GM18498 (cell line): ENCODE measurements at regions not wholly inside any gene's neighbourhood (a gene's known extent, or its start where the extent isn't known, plus 50 kb on each side); places are given as distances from the start of the nearest gene placed in this dataset.
"Not testable (repeated sequence)": the region's sequence is repeated elsewhere in the genome, so short reads cannot be mapped to it uniquely, and the experiment has no call there.

Experiments used
- ATAC-seq: cut with Tn5 transposase; IDR thresholded peaks from one replicate; pipeline ENCODE4 v1.9.1; 2021; ENCODE audit warnings: mild to moderate bottlenecking, moderate library complexity; ENCODE audit not compliant: unreplicated experiment

DNA sequence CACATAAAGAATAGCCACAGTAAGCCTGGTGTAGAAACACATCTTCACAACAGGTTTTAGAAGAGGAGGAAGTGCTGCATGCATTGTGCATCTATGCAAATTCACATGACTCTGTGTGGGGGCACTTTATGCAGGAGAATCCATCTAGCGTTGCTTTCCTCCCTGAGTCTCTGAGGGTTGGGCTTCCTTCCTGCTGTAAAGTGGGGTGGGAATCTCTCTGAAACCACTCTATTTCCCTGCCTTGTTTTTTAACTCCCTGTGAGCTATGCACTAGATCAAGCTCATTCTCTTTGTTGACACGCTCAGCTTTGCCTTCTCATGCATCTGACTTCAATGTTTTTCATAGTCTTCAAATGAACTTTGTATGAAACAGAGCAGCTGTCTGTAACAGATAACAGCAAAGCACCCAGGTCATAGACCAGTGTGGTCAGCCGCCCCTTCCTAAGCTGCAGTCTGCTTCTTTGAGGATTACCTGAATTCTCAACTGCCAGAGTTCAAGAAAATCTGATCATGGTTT lies 102.7 kb upstream of the DPH5 start:
- ATAC-seq, result peak; percentile 97

DNA sequence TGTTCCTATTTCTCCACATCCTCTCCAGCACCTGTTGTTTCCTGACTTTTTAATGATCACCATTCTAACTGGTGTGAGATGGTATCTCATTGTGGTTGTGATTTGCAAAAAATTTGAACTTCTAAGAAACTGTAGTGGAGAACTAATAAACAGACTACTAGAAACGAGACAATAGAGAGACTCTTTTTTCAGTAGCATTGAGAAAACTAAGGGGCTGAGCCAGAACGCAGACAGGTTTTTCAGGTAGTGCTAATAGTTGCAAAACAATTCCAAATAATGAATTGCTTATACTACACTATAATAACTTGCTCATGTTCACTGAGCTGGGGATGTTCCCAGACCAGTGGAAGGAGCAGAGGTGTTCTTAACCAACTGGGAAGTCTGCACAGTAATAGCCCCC lies 98.8 kb upstream of the DPH5 start:
- ATAC-seq, result no peak

DNA sequence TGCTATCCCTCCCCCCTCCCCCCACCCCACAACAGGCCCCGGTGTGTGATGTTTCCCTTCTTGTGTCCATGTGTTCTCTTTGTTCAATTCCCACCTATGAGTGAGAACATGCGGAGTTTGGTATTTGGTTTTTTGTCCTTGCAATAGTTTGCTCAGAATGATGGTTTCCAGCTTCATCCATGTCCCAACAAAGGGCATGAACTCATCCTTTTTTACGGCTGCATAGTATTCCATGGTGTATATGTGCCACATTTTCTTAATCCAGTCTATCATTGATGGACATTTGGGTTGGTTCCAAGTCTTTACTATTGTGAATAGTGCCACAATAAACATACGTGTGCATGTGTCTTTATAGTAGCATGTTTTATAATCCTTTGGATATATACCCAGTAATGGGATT lies 98.3 kb upstream of the DPH5 start:
- not testable (repeated sequence) for ATAC-seq

DNA sequence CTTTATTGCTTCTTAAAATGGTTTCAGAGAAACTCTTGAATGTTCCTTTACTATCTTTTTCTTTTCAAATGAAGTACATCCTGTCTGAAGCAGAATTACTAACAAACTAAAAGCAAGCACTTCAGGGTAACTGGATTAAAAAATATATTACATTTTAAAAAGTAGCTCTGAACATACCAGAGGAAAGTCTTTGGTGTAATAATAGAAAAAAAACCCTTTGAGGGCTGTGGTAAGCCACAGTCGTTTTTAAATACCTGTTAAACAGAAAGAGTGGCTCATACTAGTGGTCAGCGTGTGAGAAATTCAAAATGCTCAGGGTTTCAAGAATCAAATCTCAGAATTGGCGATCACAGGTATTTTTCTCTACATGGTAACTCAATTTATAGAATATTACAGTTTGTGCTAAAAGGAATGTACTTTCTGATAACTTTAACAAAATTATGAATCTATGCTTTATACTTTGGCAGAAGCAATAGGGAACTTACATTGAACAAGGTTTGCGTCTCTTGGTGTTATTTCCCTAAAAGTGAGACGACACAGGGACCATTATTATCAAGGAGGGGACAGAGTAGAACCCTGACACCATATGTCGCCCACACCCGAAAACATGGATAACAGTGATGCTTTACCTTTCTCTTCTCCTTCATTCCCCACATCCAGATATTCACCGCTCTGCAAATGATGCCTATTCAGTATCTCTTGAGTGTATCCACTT lies 97.0 kb upstream of the DPH5 start:
- ATAC-seq, result peak; percentile 96

DNA sequence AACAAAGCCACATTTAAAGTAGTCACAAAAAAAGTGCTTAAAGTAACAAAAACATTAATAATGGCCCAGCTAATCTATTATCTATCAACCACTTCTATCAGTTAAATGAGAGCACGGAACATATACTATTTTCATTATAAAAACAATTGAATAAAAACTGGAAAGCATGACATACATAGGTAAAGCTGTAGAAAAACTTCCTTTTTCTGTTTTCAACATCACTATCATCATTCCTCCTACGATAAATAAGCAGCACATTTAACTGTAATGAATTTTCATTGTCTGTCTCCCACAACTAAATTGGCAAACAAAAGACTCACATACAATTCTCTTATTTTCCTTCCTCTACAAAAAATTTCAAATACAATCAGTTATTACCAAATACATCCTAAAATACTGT lies 96.4 kb upstream of the DPH5 start:
- no peak for ATAC-seq

DNA sequence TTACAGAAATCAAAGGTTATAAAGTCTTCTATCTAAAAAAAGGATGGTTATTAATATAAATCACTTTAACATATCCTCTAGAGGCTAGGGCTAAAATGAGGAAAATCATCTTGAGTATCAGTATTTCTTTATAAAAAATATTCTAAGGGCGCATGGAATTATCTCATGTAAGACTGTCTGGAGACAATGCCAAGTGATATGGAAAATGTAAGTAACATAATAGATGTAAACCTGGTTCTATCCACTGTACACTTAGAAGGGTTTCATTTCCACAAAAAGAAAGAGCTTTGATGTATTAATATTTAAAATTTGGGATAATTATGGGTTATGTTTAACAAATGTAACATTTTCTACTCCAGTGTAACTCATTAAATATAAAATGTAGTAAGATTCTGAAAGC lies 95.9 kb upstream of the DPH5 start:
- no peak for ATAC-seq

DNA sequence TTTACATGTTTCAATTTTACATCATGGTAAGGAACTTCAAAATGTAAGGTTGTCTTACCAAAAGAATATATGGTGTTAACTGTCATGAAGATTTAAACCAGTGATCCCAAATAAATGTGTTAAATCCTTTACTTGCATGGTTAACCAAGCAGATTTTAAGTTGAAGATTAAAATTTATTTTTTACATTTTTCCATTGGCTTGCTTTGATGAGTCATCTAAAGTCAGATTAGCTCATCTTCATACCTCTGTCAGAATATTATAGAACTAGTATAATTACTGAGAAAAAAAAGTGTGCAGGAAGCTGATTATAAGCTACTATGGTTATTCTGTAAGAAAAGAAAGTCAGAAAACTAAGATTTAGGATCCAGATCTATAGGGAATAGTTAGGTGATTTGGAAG lies 95.3 kb upstream of the DPH5 start:
- ATAC-seq, result no peak

DNA sequence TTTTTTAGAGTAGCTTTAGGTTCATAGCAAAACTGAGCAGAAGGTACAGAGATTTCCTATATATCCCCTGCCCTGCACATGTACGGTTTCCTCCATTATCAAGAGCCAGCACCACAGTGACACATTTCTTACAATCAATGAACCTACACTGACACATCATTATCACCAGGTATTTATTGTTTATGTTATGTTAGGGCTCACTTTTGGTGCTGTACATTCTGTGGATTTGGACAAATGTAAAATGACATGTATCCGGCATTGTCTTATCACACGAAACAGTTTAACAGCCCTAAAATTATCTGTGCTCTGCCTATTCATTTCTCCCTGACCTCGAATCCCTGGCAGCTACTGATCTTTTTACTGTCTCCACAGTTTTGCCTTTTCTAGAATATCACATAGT lies 93.7 kb upstream of the DPH5 start:
- no peak for ATAC-seq

DNA sequence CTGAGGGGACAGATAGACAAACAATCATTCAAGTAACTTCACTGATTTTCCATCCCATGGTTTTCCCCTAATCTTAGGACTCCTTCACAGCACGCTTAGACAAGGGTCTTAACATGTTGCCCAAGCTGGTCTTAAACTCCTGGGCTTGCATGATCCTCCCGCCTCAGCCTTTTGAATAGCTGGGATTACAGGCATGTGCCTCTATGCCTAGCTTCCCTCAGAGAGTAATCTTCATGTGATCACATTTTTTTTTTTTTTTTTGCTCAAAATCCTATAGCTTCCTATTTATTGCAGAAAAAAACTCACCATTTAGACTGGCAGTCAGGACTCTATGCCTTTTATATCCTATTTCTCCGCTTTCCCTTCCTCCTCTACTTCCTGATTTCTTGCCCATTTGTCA lies 90.4 kb upstream of the DPH5 start:
- no peak for ATAC-seq

DNA sequence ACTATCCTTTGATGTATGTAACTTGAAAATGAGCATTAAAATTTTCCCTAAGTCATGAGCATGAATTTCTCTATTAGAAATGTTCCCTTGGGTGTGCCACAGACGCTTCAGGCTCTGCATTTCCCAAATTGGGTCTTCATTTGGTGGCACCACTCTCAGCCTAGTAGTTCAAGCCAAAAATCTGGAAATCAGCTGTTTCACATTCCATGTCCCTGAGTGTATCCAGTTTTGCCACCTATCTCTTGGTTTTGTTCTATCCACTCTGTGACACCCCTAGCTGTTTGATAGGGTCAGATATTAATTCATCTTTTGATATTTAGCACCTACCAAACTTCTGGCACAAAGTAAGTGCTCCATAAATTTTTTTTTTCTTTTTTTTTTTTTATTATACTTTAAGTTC lies 89.5 kb upstream of the DPH5 start:
- ATAC-seq, result no peak

DNA sequence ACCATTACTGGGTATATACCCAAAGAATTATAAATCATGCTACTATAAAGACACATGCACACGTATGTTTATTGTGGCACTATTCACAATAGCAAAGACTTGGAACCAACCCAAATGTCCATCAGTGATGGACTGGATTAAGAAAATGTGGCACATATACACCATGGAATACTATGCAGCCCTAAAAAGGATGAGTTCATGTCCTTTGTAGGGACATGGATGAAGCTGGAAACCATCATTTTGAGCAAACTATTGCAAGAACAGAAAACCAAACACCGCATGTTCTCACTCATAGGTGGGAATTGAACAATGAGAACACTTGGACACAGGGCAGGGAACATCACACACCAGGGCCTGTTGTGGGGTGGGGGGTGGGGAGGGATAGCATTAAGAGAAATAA lies 88.5 kb upstream of the DPH5 start:
- not testable (repeated sequence) for ATAC-seq

DNA sequence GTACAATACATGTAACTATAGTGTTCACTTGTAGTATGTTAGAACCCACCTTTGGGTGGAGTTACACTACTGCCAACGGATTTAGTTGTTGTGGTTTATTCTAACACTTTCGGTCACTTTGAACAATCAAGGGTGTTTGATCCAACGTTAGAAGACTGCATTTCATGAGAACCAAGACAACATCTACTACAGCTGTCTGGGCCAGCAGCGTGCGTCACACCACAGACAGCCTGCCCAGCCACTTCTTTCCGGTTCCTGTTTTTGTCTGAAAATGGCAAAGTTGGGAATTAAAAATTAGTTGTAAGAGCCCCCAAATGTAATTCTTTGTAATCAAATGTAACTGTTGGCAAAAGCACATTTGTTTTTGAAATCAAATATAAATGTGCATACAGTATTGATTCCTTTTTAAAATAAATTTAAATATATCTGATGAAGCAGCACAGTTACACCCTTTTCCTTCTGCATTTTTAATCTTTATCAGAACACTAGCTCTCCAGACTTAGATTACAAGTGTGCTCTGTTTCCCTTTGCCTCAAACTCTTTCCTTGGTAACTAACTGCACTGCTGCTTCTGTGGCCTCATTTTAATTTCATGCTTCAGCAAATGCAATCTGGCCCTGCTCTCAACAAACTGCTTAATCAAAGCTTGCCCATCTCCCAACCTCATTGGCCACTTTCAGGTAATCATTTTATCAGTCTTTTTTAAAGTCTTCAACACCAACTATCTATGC lies 86.6 kb upstream of the DPH5 start:
- ATAC-seq, result peak; percentile 98

DNA sequence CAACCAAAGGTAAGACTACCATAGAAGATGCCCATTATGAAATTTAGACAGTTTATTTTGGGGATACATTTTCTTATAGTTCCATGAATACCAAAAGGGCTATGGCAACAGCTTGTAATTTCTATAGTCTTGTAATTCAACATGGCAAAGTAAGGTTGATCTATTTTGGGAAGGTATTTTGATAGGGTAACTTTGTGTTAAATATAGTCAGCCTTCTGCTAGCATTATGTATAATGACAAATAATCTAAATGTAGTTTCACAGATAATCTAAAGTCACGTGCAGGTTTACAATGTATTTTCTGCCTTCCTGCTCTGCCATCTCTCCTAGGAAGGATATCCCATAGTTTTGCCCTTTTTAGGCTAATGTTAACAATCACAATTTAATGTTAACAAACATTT lies 85.9 kb upstream of the DPH5 start:
- ATAC-seq, result no peak

DNA sequence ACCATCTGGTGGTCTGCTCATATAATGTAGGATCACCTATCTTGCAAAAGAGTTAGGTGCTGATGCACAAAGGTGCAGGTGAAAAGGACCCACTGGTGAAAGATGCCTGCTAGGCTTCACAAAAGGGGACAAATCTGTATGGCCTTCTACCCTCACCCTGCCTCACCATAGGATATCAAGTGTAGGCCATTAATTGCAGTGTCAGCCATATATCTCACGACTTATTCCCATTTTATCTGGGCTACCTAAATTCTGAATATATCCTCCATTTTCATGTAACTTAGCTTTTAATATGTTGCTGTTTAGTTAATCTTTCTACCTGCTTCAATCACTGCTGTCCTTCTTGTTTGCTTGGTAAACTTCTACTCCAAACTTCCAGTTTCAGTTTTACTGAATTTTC lies 84.2 kb upstream of the DPH5 start:
- ATAC-seq, result no peak

DNA sequence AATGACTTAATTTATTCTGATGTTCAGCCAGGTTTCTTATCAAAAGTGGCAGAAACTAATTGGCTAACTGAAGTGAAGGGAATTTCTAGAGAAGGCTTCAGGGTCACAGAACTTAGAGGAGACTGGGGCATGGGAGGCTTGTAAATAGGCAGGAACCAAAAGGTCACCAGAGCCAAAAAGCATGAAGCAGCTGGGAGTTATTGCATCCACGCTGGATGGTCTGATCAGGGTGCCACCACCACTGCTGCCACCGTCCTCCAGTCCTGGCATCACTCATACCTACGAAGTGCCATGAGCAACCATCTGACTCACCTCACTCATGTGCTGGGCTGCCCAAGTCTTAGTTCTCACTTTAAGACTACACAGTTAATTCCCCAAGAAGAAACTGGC lies 82.5 kb upstream of the DPH5 start:
- no peak for ATAC-seq

DNA sequence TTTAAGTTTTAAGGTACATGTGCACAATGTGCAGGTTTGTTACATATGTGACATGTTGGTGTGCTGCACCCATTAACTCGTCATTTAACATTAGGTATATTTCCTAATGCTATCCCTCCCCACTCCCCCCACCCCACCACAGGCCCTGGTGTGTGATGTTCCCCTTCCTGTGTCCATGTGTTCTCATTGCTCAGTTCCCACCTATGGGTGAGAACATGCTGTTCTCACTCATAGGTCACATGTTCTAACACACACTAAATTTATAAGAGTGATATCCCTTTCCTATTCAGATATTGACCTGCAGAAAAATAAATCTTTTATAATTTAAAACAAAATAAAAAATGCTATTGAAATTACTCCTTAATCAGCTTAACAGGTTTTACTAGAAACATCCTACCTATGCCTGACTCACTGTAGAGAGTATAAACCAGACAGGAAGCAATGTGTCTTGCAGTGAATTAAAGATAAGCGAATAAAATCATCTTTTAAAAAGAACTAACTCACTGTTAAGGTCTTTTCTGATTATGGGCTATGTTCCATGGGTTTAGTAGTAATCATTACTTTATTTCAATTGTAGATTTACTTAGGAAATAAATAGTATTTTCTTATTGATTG lies 82.0 kb upstream of the DPH5 start:
- ATAC-seq, result no peak

DNA sequence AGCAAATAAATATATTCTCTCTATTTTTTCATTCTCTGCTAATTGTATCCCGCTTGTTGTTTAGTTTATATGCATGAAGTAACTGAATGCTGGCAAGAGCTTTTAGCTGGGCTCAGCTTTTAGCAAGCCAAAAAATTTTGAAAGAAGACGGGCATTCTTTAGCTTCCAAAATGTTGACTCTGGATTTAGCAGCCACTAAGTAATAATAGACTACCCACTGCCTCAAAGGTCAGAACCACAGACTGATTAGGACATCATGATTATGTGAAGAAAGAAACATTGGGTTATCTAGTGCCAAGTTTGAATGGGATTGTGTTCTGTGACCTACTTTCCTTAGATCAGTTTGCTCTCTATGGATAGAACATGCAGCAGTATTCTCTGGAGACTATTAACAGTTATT lies 80.3 kb upstream of the DPH5 start:
- no peak for ATAC-seq

DNA sequence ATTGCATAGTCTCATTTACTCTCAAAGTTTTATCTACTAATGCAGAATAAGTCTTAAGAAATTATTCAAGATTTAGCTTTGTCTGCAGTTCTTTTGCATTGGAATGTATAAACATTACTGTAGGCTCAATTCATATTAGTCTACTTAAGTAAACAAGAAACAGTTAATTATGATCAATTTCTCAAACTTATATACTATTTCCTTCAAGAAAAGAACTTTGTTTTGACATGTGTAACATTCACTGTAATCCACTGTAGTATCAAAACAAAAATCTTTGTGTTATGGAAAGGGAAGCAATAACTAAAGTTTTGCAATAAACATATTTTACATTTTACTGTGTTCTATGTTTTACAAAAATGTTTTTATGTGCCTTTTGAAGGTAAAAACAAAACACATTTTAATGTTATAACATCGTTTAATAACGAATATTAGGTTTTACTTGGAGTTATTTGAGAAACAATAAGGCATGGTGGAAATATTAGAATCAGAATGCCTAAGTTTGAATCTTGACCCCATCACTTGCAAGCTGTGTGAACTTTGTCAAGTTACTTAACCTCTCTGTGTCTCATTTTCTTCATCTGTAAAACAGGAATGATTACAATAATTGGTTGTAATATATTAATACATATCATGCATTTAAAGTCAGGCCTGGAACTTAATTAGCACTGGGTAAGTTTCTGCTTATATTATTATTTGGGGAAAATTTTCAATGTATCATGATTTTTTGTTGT lies 77.0 kb upstream of the DPH5 start:
- no peak for ATAC-seq

DNA sequence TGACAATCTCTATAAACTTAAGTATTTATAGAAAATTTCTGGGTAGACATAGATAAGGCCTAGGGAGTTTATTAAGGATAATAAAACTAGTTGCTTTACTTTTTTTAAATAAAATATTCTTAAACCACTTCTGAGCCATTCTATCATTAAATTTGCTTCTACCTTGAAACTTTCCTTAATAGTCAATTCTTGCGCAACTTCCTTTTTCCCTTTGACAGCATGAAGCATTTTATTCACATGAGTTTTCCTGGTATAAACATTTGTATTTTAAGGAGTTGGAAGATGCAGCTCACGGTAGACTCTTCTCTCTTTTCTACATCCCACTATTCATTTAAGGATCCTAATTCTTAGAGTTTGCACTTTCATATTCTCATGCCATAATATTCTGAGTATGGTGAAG lies 75.8 kb upstream of the DPH5 start:
- no peak for ATAC-seq

DNA sequence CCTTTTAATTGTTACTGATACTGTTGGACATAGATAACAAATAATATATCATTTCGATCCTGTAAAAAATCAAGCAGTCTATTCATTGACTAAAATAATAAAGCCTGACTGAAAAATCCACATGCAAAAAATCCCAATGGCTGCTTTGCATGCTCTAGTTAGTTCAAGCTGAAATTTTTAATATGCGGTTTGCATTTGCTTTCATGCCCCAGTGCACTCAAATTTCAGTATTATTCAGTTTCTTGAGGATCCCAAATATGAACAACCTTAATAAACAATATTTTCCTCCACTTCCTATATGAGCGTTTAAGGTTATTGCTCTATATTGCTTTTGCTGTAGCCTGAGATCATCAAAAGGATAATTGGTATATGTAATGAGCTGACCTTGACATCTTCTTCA lies 75.1 kb upstream of the DPH5 start:
- ATAC-seq, result no peak

DNA sequence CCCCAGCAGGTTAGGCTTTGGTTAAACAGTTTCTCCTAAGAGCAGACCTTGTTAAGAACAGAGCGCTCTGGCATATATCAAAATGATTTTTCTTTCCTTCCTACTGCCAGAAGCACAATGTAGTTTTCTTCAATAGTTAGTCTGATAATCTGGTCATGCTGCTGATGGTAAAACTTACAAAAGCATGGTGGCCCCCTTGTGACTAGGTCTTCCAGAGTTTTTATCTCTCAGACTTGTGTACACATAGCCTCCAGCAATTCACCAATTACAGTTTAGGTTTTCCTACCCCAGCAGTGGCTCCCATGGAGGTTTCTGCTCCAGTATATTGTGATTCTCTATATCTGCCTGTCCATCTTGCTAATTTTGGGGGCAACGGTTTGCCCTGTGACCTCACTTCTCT lies 73.3 kb upstream of the DPH5 start:
- ATAC-seq, result no peak

DNA sequence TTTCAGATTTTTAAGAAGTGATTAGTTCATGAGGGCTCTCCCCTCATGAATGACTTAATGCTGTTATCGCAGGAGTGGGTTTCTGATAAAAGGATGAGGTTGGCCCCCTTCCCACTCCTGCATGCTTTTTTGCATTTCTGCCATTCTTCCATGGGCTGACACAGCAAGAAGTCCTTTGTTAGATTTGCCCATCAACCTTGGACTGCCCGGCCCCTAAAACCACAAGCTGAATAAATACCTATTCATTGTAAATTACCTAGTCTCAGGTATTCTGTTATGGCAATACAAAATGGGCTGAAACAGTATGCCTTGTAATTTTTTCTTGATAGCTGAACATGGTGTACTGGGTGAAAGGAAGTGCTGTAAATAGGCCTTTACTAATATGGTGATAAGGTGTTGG lies 72.7 kb upstream of the DPH5 start:
- no peak for ATAC-seq
